SK-N-MC (cell line): ENCODE measurements at regions not wholly inside any gene's neighbourhood (a gene's known extent, or its start where the extent isn't known, plus 50 kb on each side); places are given as distances from the start of the nearest gene placed in this dataset.

Experiments used
- DNase-seq: peaks from one replicate; pipeline ENCODE4 v3.0.0-alpha.2; 2011; ENCODE audit warnings: low read depth, low spot score
- H3K27ac ChIP-seq: fragments of 200-600 bp; sonication (generic); 2 replicates; pipeline ENCODE4 v1.5.1; 2016; ENCODE audit warnings: mixed run types
- H3K36me3 ChIP-seq: fragments of 200-600 bp; sonication (generic); 2 replicates; pipeline ENCODE4 v1.6.1; 2017; ENCODE audit warnings: antibody characterized with exemption, low read length, mixed read lengths; ENCODE audit not compliant: insufficient read depth
- H3K4me3 ChIP-seq: fragments of 200-600 bp; sonication (generic); 2 replicates; pipeline ENCODE4 v1.5.1; 2016
- H3K9ac ChIP-seq: fragments of 200-600 bp; sonication (generic); 2 replicates; pipeline ENCODE4 v1.8.0; 2017; ENCODE audit warnings: mixed run types, mixed read lengths; ENCODE audit not compliant: insufficient read length
- H3K9me3 ChIP-seq: fragments of 200-600 bp; sonication (generic); 2 replicates; pipeline ENCODE4 v1.6.1; 2017; ENCODE audit warnings: low read depth, mild to moderate bottlenecking, antibody characterized with exemption, low read length, moderate library complexity, mixed read lengths
- EZH2 ChIP-seq: fragments of 200-600 bp; sonication (generic); IDR thresholded peaks from one replicate; pipeline ENCODE4 v1.6.1; 2017; ENCODE audit warnings: antibody characterized with exemption
- FOXP2 ChIP-seq: optimal IDR thresholded peaks from 2 replicates; pipeline ENCODE3; 2011; ENCODE audit warnings: mild to moderate bottlenecking, moderate library complexity; ENCODE audit not compliant: insufficient read depth; ENCODE audit errors: extremely low read length, control extremely low read depth
- POLR2AphosphoS5 ChIP-seq: IDR thresholded peaks from 2 replicates; pipeline ENCODE4 v1.6.1; 2012; ENCODE audit warnings: mild to moderate bottlenecking, low read depth, low read length, borderline replicate concordance

- no peak overlapping the region for H3K4me3 ChIP-seq
- H3K27ac ChIP-seq, result no peak overlapping the region
- no peak overlapping the region for H3K9ac ChIP-seq
- TF ChIP-seq EZH2 (no peak), POLR2AphosphoS5 (no peak), FOXP2 (no peak)
- no peak for DNase-seq
- no peaks in the 10 kb centered on the region for H3K36me3 ChIP-seq
- no peaks in the 10 kb centered on the region for H3K9me3 ChIP-seq
These were observed 317.7 kb downstream of the BMP4 start for GRCh38 chr14:53638966-53639365.

- H3K9me3 ChIP-seq, result no peaks in the 10 kb centered on the region
- no peak overlapping the region for H3K9ac ChIP-seq
- no peak for DNase-seq
- H3K36me3 ChIP-seq, result no peaks in the 10 kb centered on the region
- TF ChIP-seq FOXP2 (no peak), POLR2AphosphoS5 (no peak), EZH2 (no peak)
- H3K27ac ChIP-seq, result no peak overlapping the region
- H3K4me3 ChIP-seq, result no peak overlapping the region
These were observed 321.8 kb downstream of the BMP4 start for GRCh38 chr14:53634793-53635192.

- Histone ChIP-seq H3K4me3 (0 out of 2 replicates have a peak overlapping the region, but pooled peaks have one; percentile 1), H3K9me3 (no peaks in the 10 kb centered on the region), H3K27ac (no peak overlapping the region), H3K9ac (no peak overlapping the region), H3K36me3 (no peaks in the 10 kb centered on the region)
- TF ChIP-seq POLR2AphosphoS5 (no peak; the same call in 1 of the 2 replicates), EZH2 (no peak), FOXP2 (no peak)
- peak; percentile 52 for DNase-seq
These were observed 326.3 kb downstream of the BMP4 start for GRCh38 chr14:53630336-53630735.

- H3K4me3 ChIP-seq, result no peak overlapping the region
- no peaks in the 10 kb centered on the region for H3K9me3 ChIP-seq
- no peak for DNase-seq
- TF ChIP-seq EZH2, result no peak
- H3K9ac ChIP-seq, result no peak overlapping the region
- H3K27ac ChIP-seq, result no peak overlapping the region
- no peaks in the 10 kb centered on the region for H3K36me3 ChIP-seq
These were observed 327.7 kb downstream of the BMP4 start for GRCh38 chr14:53628732-53629430.

GRCh38 chr14:53628261-53628660 is 328.4 kb downstream of the BMP4 start:
- Histone ChIP-seq H3K36me3 (no peaks in the 10 kb centered on the region), H3K9me3 (no peaks in the 10 kb centered on the region), H3K27ac (no peak overlapping the region), H3K9ac (no peak overlapping the region), H3K4me3 (no peak overlapping the region)
- TF ChIP-seq POLR2AphosphoS5 (no peak), EZH2 (no peak), FOXP2 (no peak)
- no peak for DNase-seq

- Histone ChIP-seq H3K36me3 (no peaks in the 10 kb centered on the region), H3K9me3 (no peaks in the 10 kb centered on the region), H3K27ac (no peak overlapping the region), H3K4me3 (no peak overlapping the region), H3K9ac (no peak overlapping the region)
- no peak for TF ChIP-seq FOXP2
- no peak for TF ChIP-seq POLR2AphosphoS5
- no peak for TF ChIP-seq EZH2
- DNase-seq, result no peak
These were observed 329.9 kb downstream of the BMP4 start for GRCh38 chr14:53626761-53627160.

GRCh38 chr14:53622447-53622846 is 334.2 kb downstream of the BMP4 start:
- no peak overlapping the region for H3K9ac ChIP-seq
- no peak overlapping the region for H3K4me3 ChIP-seq
- DNase-seq, result peak; percentile 8
- TF ChIP-seq POLR2AphosphoS5 (no peak), EZH2 (no peak), FOXP2 (no peak)
- no peaks in the 10 kb centered on the region for H3K36me3 ChIP-seq
- H3K27ac ChIP-seq, result no peak overlapping the region
- H3K9me3 ChIP-seq, result no peaks in the 10 kb centered on the region

GRCh38 chr14:53621921-53622320 is 334.7 kb downstream of the BMP4 start:
- no peak overlapping the region for H3K9ac ChIP-seq
- no peaks in the 10 kb centered on the region for H3K9me3 ChIP-seq
- TF ChIP-seq POLR2AphosphoS5 (no peak), EZH2 (no peak), FOXP2 (no peak)
- no peak overlapping the region for H3K27ac ChIP-seq
- no peak overlapping the region for H3K4me3 ChIP-seq
- DNase-seq, result no peak
- no peaks in the 10 kb centered on the region for H3K36me3 ChIP-seq

GRCh38 chr14:53621433-53621832 is 335.2 kb downstream of the BMP4 start:
- Histone ChIP-seq H3K27ac (no peak overlapping the region), H3K9me3 (no peaks in the 10 kb centered on the region), H3K9ac (no peak overlapping the region), H3K4me3 (no peak overlapping the region), H3K36me3 (no peaks in the 10 kb centered on the region)
- TF ChIP-seq FOXP2, result no peak
- TF ChIP-seq POLR2AphosphoS5, result no peak
- no peak for TF ChIP-seq EZH2
- DNase-seq, result no peak
